Glomerular endothelial cell (primary cell): ENCODE measurements at regions not wholly inside any gene's neighbourhood (a gene's known extent, or its start where the extent isn't known, plus 50 kb on each side); places are given as distances from the start of the nearest gene placed in this dataset.

Experiments
- DNase-seq: peaks from one replicate; pipeline ENCODE4 v3.0.0-alpha.2; 2011; ENCODE audit warnings: low read depth, low spot score; ENCODE audit errors: extremely low read depth

DNA sequence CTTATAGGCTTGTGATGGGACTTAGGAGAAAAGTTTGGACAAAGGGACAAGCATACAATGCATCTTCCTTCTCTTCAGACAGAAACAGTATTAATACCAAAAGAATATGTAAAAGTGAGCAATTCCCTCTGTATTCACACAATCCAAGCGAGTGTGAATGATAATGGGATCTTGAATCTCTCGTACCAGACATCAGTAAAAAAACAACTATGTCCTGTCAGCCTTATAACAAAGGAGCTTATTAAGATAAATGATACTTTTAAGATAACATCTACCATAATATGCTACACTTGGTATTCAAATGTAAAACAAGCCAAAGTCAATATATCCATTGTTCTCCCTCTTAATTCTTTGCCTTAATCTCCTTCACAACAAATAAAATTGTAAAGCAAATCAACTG, 288.6 kb upstream of the CNTN6 start:
- DNase-seq = no peak

DNA sequence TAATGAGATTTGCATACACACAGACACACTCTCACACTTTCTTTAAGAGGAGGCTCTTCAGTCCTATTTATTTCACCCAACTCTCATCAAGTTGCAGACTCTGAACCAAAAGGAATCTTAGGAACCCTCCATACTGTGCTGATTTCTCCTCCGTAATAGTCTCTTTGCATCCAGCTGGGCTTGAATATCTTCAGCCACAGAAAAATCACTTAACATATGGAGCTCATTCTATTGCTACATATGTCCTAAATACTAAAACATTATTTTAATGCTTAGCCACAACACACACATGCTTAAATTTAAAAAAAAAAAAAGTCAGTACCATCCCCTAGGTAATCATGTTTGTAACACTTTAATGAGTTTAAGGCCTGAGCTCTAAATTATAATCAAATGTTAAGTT, 287.5 kb upstream of the CNTN6 start:
- DNase-seq = no peak

DNA sequence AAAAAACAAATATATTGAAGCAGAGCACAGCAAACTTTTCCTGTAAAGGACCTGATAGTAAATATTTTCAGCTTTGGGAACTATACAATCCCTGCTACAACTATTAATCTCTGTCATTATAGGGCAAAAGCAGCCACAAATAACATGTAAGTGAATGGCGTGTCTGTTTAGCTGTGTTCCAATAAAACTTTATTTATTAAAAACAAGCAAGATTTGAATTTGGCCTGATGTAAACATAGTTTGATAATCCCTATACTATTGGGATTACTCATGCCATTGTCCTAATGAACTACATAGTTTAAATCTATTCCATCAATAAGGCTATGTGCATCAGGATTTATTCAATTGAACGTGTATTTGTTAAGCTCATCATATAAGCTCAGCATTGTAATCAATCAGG, 286.8 kb upstream of the CNTN6 start:
- no peak for DNase-seq

DNA sequence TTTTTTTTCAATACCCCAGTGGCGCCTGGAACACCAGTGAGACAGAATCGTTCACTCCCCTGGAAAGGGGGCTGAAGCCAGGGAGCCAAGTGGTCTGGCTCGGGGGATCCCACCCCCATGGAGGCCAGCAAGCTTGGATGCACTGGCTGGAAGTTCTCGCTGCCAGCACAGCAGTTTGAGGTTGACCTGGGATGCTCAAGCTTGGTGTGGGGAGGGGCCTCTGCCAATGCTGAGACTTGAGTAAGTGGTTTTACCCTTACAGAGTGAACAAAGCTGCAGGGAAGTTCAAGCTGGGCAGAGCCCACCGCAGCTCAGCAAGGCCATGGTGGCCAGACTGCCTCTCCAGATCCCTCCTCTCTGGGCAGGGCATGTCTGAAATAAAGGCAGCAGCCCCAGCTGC, 276.2 kb upstream of the CNTN6 start:
- no peak for DNase-seq

DNA sequence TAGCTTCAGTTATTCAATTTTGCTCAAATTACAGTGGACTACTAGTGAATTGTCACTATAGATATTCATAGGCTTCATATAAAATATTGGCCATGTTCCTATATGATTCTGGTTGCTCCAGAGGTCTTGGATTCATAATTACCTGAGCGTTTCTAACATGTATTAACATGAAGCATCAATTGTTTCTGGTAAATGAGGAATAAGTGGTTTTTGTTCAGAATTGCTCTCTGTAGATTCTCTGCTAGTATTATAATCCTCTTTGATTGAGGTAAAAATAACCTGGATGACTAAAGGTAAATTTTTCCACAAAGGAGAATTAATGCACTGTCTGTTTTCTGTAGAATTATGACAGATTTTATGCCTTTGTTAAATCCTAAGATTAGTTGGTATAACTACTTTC, 258.1 kb upstream of the CNTN6 start:
- DNase-seq = no peak

DNA sequence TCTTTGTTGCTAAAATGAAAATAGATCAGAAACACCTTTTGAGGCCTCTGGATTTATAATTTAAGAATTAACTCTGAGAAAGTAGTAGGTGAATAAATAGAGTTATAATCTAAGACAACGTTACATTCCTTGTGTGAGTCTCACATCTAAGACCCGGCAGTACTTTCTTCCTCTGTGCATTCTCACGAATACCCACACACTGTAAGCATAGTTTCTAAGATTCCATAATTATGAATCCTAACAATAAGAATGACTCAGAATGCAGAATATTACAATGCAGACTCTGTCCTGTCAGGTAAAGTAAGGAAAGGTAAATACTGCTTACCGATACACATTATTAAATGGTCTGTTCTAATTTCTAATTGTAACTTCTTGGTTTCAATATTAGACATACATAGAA, 257.7 kb upstream of the CNTN6 start:
- no peak for DNase-seq

DNA sequence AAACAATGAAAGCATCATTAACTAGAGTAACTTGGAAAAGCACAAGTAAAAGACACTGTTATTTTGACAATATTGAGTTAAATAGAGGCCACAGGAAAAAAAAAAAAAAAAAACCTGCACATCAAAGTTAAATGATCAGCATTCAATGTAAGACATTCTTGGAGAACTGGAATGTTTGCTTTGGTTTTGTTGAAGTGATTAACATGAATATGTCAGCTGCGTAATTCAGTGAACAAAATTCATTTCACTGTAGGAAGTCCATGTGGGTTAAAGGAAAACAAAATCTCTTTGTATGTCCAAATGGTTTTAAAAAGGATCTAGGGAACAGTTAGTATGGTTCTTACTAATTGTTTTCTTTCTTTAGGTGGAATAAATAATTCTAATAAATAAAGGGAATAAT, 252.8 kb upstream of the CNTN6 start:
- DNase-seq = no peak

DNA sequence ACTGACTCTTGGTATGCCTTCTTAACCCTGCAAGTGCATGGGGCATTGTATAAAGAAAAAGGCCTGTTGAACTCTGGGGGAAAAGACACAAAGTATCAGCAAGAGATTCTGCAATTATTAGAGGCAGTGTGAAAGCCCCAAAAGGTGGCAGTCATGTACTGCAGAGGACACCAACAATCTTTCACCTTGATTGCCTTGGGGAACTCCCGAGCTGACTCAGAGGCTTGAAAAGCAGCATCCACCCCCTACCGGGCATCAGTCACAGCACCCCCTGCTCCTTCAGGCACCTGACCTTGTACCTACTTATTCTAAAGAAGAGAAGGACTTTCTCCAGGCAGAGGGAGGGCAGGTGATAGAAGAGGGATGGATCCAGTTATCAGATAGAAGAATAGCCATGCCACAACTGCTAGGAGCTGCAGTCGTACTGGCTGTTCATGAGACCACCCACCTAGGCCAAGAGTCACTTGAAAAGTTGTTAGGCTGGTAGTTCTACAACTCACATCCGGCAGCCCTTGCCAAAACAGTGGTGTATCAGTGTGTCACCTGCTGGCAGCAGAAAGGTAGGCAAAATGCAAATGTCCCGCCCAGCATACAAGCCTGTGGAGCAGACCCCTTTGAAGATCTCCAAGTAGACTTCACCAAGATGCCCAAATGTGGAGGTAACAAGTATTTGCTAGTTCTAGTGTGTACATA, 241.6 kb upstream of the CNTN6 start:
- no peak for DNase-seq

DNA sequence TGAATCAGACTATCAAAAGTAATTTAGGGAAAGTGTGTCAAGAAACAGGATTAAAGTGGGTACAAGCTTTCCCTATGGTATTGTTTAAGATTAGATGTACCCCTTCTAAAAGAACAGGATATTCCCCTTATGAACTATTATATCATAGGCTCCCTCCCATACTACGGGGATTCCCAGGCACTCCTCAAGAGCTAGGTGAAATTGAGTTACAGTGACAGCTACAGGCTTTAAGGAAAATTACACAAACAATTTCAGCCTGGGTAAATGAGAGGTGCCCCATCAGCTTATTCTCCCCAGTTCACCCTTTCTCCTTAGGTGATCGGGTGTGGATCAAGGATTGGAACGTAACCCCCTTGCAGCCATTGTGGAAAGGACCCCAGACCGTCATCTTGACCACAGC, 240.8 kb upstream of the CNTN6 start:
- DNase-seq = no peak

DNA sequence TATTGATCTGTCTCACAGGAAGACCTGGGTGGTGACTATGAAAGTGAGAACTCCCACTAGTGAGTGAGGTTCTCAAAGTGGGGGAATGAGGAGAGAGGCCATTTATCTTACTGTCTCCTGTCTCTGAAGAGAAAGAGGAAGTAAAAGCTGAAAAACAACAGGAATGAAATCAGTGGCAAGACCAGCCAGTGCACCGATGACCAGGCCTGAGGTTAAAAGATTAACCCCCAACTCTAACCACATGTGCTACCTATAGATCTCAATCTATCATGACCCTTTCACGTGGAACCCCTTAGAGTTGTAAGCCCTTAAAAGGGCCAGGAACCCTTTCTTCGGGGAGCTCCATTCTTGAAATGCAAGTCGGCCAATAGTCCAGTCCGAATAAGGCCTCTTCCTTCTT, 239.3 kb upstream of the CNTN6 start:
- DNase-seq = no peak

DNA sequence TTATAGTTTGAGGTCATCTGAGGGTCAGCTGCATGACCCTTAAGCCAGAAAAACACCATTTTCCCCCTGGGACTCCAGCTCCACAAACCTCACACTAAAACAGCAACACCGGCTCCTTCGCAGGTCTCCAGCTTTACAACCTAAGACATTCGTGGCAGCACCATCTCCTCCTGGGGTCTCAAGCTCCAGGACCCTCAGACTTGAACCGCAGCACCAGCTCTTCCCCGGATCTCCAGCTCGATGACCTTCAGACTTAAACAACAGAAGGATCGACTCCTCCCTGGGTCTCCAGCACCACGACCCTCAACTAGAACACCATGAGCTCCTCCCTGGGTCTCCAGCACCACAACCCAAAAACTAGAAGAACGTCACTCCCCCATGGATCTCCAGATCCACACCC, 233.7 kb upstream of the CNTN6 start:
- no peak for DNase-seq

DNA sequence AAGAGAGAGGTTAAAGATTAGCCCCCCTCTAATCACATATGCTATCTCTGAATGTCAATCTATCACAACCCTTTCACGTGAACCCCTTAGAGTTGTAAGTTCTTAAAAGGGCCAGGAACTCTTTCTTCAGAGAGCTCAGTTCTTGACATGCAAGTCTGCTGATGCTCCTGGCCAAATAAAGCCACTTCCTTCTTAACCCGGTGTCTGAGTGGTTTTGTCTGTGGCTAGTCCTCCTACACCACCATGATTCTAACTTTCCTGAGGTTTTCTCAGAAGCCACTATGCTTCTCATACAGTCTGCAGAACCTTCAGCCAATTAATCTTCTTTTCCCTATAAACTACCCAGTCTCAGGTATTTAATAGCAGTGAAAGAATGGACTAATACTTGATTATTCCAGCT, 231.1 kb upstream of the CNTN6 start:
- no peak for DNase-seq

DNA sequence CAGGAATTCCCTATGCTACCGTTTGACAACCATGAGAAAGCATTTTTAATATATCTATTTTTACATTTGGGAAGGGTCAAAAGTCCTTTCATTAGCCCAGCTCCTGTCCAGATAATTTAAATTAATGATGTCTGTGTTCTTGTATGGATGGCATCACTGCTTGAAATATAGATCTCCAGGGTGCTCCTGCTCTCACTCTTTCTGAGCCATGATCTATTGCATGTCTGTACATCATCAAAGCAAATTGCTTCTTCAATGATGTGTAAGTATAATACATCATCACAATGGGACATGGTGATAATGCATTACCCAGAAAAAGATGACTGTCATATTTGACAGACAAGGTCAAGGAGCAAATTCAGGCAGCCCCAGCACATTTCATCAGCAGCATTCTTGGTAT, 223.6 kb upstream of the CNTN6 start:
- no peak for DNase-seq

DNA sequence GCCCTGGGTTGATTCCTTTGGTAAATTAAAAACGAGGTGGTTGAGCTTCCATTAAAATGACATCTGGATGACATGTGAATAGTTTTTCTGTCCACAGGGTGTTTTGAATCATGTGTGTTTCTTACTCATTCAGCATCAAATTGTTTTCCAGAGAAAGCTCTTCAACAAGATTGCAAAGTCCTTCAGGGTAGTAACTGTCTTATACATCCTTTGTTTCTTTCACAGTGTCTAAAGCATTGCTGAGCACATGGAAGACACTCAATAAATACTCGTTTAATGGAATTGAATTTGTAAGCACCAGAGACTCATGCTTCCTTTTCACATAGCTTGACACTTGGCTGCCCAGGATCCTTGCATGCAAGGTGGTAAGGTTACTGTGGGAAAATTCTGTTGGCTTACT, 223.1 kb upstream of the CNTN6 start:
- DNase-seq = no peak

DNA sequence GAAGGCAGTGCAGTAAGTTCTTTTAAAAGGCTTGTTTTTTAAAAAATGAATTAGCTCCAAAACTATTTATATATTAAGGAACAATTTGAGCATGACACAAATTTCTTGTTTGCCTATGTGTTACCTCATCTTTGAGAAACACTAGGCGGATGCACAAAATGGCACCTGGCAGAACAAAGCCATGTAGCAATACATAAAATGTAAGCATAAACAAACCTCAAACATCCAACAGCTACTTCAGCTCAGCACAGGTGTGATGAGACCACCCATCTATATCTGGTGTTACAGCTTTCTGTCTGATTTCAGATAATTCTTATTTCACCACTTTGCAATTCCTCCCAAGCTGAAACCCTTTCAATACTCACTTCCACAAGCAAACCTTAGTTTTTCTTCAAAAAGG, 221.2 kb upstream of the CNTN6 start:
- no peak for DNase-seq

DNA sequence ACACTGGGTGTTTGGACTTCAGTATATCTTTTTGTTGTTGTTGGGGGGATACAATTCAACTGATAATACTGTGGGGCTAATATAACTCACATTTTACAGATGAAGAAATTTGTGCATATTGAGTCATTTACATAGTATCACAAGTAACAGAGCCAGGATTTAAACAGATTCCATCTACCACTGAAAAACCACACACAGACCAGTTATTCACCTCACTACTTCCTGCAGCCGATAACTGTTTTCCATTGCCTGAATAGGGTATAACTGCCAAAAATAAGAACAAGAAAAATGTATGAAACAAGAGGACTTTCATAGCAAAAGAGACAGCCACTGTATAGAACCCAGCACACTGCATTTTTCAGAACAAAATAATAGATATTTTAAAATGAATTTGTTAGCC, 215.8 kb upstream of the CNTN6 start:
- DNase-seq = no peak

DNA sequence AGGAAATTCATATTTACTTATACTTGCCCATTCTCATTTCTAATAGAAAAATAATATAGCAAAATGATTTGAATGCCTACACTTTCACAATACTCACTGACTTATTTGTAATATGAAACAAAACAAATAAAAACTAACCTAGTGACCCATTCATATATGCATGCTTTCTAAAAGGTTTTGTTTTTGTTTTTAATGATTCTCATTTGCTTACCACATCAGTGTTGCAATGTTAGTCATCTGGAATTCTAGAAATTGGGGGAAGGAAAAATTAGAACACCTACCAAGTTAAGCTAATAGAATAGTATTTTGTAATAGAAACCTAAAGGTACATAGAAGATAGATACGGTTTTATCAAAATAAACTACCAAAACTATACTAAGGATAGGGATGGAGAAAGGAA, 214.1 kb upstream of the CNTN6 start:
- no peak for DNase-seq

DNA sequence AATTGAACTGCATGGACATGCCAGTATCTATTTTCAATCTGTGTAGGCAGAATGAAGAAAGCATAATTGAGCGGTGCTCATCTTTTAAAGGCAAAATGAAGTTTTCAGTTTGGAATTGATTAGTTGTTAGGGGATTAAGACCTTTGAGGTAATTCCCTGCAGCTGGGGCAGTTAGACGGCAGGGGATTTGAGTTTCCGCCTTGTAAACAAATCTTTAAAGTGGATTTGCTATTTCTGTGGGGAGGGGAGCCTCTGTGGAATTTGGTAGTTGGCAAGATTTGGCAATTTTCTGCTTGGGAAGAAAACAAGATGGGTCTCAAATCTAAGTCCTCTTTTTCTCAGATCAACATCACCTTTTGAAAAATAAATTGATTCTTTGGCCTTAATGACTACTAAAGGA, 212.5 kb upstream of the CNTN6 start:
- DNase-seq = no peak

DNA sequence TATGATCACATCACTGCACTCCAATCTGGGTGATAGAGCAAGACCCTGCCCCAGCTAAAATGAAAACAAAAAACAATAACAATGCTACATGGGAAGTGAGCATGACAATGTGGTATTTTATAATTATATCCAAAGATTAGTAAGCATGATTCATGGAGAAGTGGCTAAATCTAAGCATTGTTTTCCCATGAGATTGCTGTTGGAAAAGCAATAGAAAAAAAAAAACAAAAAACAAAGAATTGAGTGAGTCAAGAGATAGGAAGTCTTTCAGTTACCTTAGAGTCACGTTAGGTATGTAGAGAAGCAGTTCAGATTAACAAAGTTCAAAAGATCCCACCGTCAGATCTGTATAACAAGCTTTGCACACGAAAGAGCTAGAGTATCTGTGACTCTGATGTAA, 210.3 kb upstream of the CNTN6 start:
- DNase-seq = no peak

DNA sequence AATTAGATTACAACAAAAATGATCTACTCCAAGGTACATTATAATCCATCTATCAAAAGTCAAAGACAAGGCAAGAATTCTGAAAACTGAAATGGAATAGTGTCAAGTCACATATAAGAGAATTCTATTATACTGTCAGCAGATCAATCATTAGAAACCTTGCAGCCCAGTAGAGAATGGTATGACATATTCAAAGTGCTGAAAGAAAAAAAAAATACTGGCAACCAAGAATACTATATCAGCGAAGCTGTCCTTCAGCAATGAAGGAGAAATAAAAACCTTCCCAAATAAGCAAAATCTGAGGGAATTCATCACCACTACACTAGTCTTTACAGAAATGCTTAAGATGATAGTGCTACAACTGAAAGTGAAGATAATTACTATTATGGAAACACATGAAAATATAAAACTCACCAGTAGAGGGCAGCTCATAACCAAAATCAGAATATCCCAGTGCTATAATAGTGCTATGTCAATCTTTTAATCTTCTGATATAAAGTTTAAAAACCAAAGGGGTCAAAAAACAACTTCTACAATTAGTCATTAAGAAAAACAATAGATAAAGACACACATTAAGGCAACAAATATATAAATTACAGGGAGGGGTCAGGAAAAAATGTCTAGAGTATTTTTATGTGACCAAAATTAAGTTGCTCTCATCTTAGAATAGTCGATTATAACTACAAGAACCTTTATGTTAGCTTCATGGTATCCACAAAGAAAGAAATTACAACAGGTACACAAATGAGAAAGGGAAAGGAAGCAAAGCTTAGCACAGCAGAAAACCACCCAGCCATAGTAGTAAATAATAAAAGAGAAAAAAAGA, 190.7 kb upstream of the CNTN6 start:
- peak; percentile 29 for DNase-seq

DNA sequence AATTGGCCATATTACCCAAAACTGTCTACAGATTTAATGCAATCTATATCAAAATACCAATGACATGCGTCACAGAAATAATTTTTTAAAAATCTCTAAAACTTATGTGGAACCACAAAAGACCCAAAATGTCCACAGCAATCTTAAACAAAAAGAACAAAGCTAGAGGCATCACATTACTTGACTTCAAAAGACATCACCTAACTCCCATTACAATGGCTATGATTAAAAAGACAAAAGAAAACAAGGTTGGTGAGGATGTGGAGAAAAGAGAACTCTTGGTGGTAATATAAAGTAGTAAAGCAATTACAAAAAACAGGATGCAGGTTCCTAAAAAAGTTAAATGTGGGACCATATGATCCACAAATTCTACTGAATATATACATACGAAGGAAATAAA, 187.6 kb upstream of the CNTN6 start:
- no peak for DNase-seq

DNA sequence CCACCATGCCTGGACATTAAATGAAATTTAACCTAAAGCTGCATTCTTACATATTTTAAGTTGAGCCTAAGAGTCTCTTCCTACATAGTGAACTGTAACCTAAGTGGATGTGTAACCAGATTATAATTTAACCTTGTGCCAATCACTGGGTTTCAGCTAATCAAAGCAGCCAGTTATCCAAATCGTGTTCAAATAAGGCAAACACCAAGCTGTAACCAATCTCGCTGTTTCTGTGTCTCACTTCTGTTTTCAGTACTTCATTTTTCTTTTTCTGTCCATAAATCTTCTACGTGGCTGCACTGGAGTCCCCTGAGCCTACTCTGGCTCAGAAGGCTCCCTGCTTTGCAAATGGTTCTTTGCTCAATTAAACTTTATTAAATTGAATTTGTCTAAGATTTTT, 186.1 kb upstream of the CNTN6 start:
- no peak for DNase-seq

DNA sequence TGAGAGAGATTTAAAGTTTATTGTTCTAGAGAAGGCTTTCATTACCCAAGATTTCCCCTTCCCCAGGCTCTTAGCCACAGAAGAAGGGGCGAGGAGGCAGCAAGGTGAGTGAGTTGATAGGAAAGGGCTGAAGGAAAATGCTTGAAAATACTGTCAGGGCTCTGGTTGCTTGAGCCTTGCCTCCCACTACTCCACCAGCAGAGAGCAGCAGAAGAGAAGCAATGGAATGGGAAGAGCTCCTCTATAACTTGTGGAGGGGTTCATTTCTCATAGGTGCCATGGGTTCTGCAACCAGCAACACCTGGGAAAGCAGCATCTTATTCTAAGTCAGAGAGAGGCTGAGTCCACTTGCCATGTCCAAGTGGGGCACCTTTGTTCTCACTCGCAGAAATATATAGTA, 184.0 kb upstream of the CNTN6 start:
- no peak for DNase-seq
